GM12801 (cell line): ENCODE measurements at regions not wholly inside any gene's neighbourhood (a gene's known extent, or its start where the extent isn't known, plus 50 kb on each side); places are given as distances from the start of the nearest gene placed in this dataset.

Experiments
- CTCF ChIP-seq: IDR thresholded peaks from one replicate; pipeline ENCODE4 v1.5.1; 2011; ENCODE audit warnings: control low read depth; ENCODE audit not compliant: insufficient read length; ENCODE audit errors: extremely low read depth

GRCh38 chr7:131020759-131021261 is 286.8 kb upstream of the KLF14 start:
- TF ChIP-seq CTCF, result no peak

GRCh38 chr7:131021460-131021859 is 287.5 kb upstream of the KLF14 start:
- no peak for TF ChIP-seq CTCF

GRCh38 chr7:131021902-131022301 is 287.9 kb upstream of the KLF14 start:
- TF ChIP-seq CTCF, result no peak

GRCh38 chr7:131026297-131027000 is 292.4 kb upstream of the KLF14 start:
- no peak for TF ChIP-seq CTCF

- TF ChIP-seq CTCF, result no peak
Observed at GRCh38 chr7:131027287-131027773, 293.3 kb upstream of the KLF14 start.

- no peak for TF ChIP-seq CTCF
Observed at GRCh38 chr7:131028295-131028694, 294.3 kb upstream of the KLF14 start.

GRCh38 chr7:131029002-131029401 is 295.0 kb upstream of the KLF14 start:
- TF ChIP-seq CTCF, result no peak
